Spleen (tissue), 11 donors: ENCODE measurements at regions not wholly inside any gene's neighbourhood (a gene's known extent, or its start where the extent isn't known, plus 50 kb on each side); places are given as distances from the start of the nearest gene placed in this dataset.
"Not testable (repeated sequence)": the region's sequence is repeated elsewhere in the genome, so short reads cannot be mapped to it uniquely, and the experiment has no call there.

Experiments
- DNase-seq: peaks from one replicate; pipeline ENCODE4 v3.0.0-alpha.2; 2020
- H3K27ac ChIP-seq, 8 donors: fragments of 200-600 bp; sonication (generic) in 7 of 8; 1 replicate in 4 of 8; 2 replicates in 4 of 8; pipeline versions ENCODE4 v1.5.0 to v1.8.0; 2016 to 2021; ENCODE audit warnings: inconsistent platforms in 4 of 8, mild to moderate bottlenecking in 4 of 8, moderate library complexity in 1 of 8
- H3K27me3 ChIP-seq, 7 donors: fragments of 200-600 bp; sonication (generic) in 6 of 7; replicated peaks in 1 of 7; 1 replicate in 4 of 7; 2 replicates in 3 of 7; pipeline versions ENCODE4 v1.5.0 to v1.8.0; 2016 to 2021; ENCODE audit warnings: inconsistent platforms in 3 of 7, mild to moderate bottlenecking in 1 of 7
- H3K36me3 ChIP-seq, 6 donors: fragments of 200-600 bp; sonication (generic) in 5 of 6; 1 replicate in 4 of 6; 2 replicates in 2 of 6; pipeline versions ENCODE4 v1.5.0 to v1.8.0; 2016 to 2021; ENCODE audit warnings: inconsistent platforms in 2 of 6
- H3K4me1 ChIP-seq, 6 donors: fragments of 200-600 bp; sonication (generic) in 5 of 6; 1 replicate in 3 of 6; 2 replicates in 3 of 6; pipeline versions ENCODE4 v1.5.0 to v1.8.0; 2016 to 2021; ENCODE audit warnings: inconsistent platforms in 3 of 6
- H3K4me3 ChIP-seq, 8 donors: fragments of 200-600 bp; sonication (generic) in 7 of 8; 1 replicate in 4 of 8; 2 replicates in 4 of 8; pipeline versions ENCODE4 v1.5.0 to v1.8.0; 2016 to 2021; ENCODE audit warnings: inconsistent platforms in 4 of 8, mild to moderate bottlenecking in 4 of 8, moderate library complexity in 2 of 8
- H3K9me3 ChIP-seq, 8 donors: fragments of 200-600 bp; sonication (generic) in 7 of 8; 1 replicate in 4 of 8; 2 replicates in 4 of 8; pipeline versions ENCODE4 v1.5.0 to v1.8.0; 2016 to 2021; ENCODE audit warnings: inconsistent platforms in 4 of 8
- POLR2A ChIP-seq, 3 donors: fragments of 450-650 bp; IDR thresholded peaks; one replicate each; pipeline ENCODE4 v1.5.1; 2017; ENCODE audit warnings: antibody characterized with exemption in 3 of 3, mild to moderate bottlenecking in 1 of 3
- POLR2AphosphoS5 ChIP-seq, 3 donors: sonication (generic); formaldehyde crosslinking; IDR thresholded peaks; one replicate each; pipeline ENCODE4 v1.5.1; 2017; ENCODE audit warnings: antibody characterized with exemption in 3 of 3
- WGBS, 5 donors: extraction: QIAGEN DNeasy Blood & Tissue Kit in 3 of 5; methylation state at CpG; one replicate each; pipeline versions ENCODE4 v1.1.5 to v1.1.7; 2013 to 2018; 5-methylcytosine and 5-hydroxymethylcytosine counted together
- intact Hi-C: fragments of 100-400 bp; cut with DNase I; formaldehyde crosslinking; loops from one replicate; pipeline ENCODE4 v1.15.0; 2023; ENCODE audit warnings: low total_unique reads
- small RNA-seq, 4 donors: library from RNA; depleted of rRNA; stranded (forward); fragments of <200 nt; gene quantifications; one replicate each; pipeline ENCODE3, GENCODE V24; 2016
- donor health status: healthy with polysubstance abuse.
- donor health status: DM: no; HTN: no; CAD: no; lungs with moderate emphysema.
- donor health status: DM: no; HTN: no; CAD: no.
- donor health status: Bipolar disorder and iron deficiency.
- donor health status: healthy.
- donor health status: DM: no; HTN: no; CAD: no.
- donor health status: DM: yes; HTN: yes; CAD: no.

DNA sequence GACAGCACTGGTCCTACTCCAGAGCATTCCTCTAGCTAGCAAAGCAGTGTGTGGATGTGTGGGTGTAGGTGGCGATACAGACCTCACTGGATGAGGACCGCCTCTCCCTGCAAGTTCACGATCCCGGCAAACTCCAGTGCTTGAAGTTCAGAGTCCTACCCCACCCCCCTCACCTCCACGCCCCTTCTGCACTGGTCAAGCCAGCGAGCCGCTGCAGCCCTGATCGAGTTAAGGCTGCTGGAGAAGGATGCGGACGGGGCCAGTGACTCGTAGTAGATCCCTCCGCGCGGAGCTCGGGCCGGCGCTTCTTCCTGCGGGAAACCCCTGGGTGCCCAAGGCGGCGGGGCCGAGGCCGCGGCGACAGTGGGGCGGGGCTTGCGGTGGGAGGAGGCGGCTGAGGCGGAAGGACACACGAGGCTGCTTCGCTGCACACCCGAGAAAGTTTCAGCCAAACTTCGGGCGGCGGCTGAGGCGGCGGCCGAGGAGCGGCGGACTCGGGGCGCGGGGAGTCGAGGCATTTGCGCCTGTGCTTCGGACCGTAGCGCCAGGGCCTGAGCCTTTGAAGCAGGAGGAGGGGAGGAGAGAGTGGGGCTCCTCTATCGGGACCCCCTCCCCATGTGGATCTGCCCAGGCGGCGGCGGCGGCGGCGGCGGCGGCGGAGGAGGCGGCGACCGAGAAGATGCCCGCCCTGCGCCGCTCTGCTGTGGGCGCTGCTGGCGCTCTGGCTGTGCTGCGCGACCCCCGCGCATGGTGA lies 84.5 kb upstream of the NBPF19 start:
- 0 to 1% (median 0%) methylated on average over 2 to 45 of the region's 69 CpGs; no CpG with 5 or more reads in 1 of the 5 donors for WGBS, 5 donors
- intact Hi-C loops, H3K27me3 ChIP-seq: not testable (repeated sequence)

GRCh38 chr1:149390931-149391330 lies 83.9 kb upstream of the NBPF19 start:
- intact Hi-C loops, H3K4me1 ChIP-seq, H3K9me3 ChIP-seq, DNase-seq, H3K36me3 ChIP-seq, H3K27me3 ChIP-seq: not testable (repeated sequence)
- peak overlapping the region; percentile 26 to 69 (median 39) for H3K4me3 ChIP-seq
- H3K27ac ChIP-seq = peak overlapping the region in 7 of 8 donors; percentile 29 to 86 (median 65)
- 0% methylated on average over 1 of the region's 43 CpGs; no CpG with 5 or more reads in 3 of the 5 donors for WGBS, 5 donors

More for the DNA sequence above, 84.5 kb upstream of the NBPF19 start:
- H3K9me3 ChIP-seq, H3K4me1 ChIP-seq, H3K36me3 ChIP-seq: not testable (repeated sequence)
- H3K27ac ChIP-seq = peak overlapping the region; percentile 29 to 86 (median 62)
- H3K4me3 ChIP-seq = peak overlapping the region; percentile 26 to 69 (median 39)
- TF ChIP-seq POLR2A (IDR thresholded peaks at IDR 0.05) = peak in 1 of 3 donors; percentile 43
- peak; percentile 52 to 84 (median 78) for TF ChIP-seq POLR2AphosphoS5 (IDR thresholded peaks at IDR 0.05)
- peak; percentile 92 for DNase-seq

- H3K9me3 ChIP-seq, H3K27me3 ChIP-seq, H3K27ac ChIP-seq, H3K36me3 ChIP-seq, H3K4me3 ChIP-seq, intact Hi-C loops, DNase-seq: not testable (repeated sequence)
- peaks cover 0 to 11% (median 0%) of the 10 kb centered on the region in 6 donors for H3K4me1 ChIP-seq
- WGBS, 5 donors = 80 to 95% (median 92%) methylated on average over 1 to 2 of the region's 2 CpGs
These were observed 79.0 kb upstream of the NBPF19 start for GRCh38 chr1:149395802-149396201.

GRCh38 chr1:149398527-149398926 lies 76.3 kb upstream of the NBPF19 start:
- intact Hi-C loops, DNase-seq, H3K4me1 ChIP-seq, H3K4me3 ChIP-seq, H3K36me3 ChIP-seq, H3K27me3 ChIP-seq, H3K9me3 ChIP-seq, H3K27ac ChIP-seq: not testable (repeated sequence)
- 67 to 85% (median 74%) methylated on average over 5 to 6 of the region's 6 CpGs for WGBS, 5 donors

GRCh38 chr1:149408404-149408803 lies 66.4 kb upstream of the NBPF19 start:
- peak overlapping the region in 2 of 8 donors; percentile 63 to 66 for H3K27ac ChIP-seq
- H3K4me3 ChIP-seq, intact Hi-C loops, H3K27me3 ChIP-seq, DNase-seq, H3K9me3 ChIP-seq, H3K4me1 ChIP-seq, H3K36me3 ChIP-seq: not testable (repeated sequence)

GRCh38 chr1:149415373-149415772 lies 59.5 kb upstream of the NBPF19 start:
- H3K4me1 ChIP-seq, H3K9me3 ChIP-seq, H3K27ac ChIP-seq, H3K36me3 ChIP-seq, intact Hi-C loops, DNase-seq, H3K27me3 ChIP-seq, H3K4me3 ChIP-seq: not testable (repeated sequence)
- 83% methylated on average over 1 of the region's 1 CpG; no CpG with 5 or more reads in 4 of the 5 donors for WGBS, 5 donors

DNA sequence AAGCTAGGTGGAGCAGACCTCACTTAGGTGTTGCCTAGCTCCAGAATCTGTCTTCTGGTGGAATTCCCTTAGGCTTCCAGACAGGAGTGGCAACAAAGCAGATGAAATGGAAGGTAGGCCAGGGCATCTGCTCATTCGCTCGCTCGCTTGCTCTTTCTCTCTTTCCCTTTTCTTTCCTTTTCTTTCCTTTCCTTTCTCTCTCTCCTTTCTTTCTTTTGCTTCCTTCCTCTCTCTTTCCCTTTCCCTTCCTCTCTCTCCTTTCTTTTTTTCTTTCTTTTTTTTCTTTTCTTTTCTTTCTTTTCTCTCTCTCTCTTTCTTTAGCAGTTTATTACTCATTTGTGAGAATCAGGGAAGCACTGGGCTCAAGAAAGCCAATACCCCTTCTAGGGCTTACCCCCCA lies 56.1 kb upstream of the NBPF19 start:
- H3K36me3 ChIP-seq, intact Hi-C loops, DNase-seq, H3K27ac ChIP-seq, H3K4me3 ChIP-seq, H3K9me3 ChIP-seq, H3K4me1 ChIP-seq, H3K27me3 ChIP-seq: not testable (repeated sequence)
- WGBS, 5 donors = 94 to 100% (median 99%) methylated on average over 3 of the region's 3 CpGs

GRCh38 chr1:149423122-149423521 lies 51.7 kb upstream of the NBPF19 start:
- H3K4me3 ChIP-seq, intact Hi-C loops, H3K36me3 ChIP-seq, H3K9me3 ChIP-seq, H3K4me1 ChIP-seq, H3K27ac ChIP-seq, H3K27me3 ChIP-seq, DNase-seq: not testable (repeated sequence)
- WGBS, 5 donors = 81 to 88% (median 85%) methylated on average over 4 to 5 of the region's 5 CpGs

Small RNA genes in the stretch of these regions (small RNA-seq; reads per million reads assigned to genes)
- 131 to 266 (median 181) reads per million in 4 donors for gene RF00100
- 0 reads per million in 4 donors for gene RNU1-59P
